ENCODE measurements at regions not wholly inside any gene's neighbourhood (a gene's known extent, or its start where the extent isn't known, plus 50 kb on each side); places are given as distances from the start of the nearest gene placed in this dataset.
"Not testable (repeated sequence)": the region's sequence is repeated elsewhere in the genome, so short reads cannot be mapped to it uniquely, and the experiment has no call there.

DNA sequence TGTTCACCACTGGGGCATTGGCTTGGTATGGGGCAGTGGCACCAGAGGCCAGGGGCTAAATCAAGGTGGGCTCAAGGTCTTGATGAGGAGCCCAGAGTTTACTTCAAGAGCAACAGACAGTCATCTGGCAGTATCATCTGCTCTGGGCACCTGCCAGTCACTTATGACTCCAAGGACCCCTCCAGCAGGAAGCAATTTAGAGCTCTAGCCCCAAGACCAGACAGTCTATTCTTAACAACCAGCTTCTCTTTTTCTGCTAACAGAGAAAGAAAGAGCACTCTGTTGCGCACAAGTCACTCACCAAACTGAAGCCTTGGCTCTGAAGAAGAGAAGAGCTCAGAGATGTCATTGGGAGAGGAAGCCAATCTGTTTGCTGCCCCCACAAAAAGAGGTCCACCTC is 309.2 kb downstream of the HS3ST1 start:
- no peak for DNase-seq

DNA sequence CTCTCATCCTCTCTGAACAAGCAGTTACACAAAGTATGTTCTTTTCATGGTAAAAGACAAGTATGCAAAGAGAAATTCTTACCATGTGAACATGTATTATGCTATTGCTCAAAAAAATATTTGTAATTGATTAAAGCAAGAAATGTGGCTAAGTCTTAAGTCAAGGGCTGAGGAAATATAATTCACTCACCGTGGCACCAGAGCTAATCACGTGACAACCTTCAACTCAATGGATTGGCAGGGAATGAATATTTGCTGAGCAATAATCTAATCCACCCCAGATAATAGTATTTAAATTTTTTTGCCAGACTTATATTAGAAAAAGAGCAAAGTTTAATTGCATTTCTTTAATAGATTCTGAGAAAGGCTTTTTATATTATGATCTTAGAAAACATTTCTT is 310.2 kb downstream of the HS3ST1 start:
- DNase-seq, result no peak

DNA sequence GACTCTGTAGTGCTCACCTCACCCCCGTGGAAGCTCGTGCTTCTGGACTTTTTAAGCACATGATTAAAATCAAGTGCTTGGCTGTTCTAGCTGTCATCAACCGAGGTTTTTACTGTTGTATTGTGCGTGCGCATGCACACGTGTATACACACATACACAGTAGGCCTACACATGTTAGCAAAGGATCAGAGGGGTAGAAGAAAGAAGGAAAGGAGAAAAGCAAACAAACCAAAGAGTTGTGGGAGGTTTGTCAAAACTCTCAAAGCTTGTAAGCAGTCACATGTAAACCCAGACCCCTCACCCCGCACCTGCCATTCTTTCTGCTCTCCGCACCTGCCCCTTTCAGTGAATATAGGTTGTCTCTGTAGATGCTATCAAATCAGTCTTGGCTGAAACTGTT is 311.8 kb downstream of the HS3ST1 start:
- DNase-seq, result no peak

DNA sequence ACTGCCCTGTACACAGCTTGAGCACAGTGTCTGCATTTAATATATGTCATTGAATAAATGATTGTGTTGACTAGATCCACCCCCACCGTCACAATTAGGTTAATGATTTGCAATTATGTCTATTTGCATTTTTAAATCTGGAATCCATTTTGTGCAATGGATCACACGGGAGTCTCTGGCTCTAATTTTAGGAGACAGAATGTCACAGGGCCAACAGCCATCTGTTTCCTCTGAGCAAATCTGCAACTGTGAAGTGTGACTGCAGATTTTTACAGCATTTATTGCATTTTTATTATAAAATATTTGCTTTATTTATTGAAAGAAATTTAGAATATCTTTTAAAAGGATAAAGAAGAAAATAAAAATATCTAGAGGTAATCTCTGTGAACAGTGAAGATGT is 316.8 kb downstream of the HS3ST1 start:
- DNase-seq, result no peak

DNA sequence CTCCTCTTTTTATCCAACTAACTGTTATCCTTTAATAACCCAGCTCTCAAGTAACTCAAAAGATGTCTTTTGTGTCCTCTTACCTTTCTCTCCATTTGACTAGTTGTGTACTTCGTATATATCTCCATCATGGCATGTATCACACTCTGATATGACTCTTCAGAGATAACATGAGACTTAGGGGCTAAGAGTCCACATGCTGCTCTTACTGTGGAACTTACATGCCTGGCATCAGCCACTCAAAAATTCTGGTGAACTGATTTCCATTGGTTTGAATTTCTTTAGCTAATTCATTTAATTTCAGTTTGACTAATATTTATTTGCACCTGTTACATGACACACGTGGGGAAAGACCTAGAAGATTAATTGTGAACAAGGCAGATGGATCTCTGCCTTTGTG is 317.3 kb downstream of the HS3ST1 start:
- no peak for DNase-seq

DNA sequence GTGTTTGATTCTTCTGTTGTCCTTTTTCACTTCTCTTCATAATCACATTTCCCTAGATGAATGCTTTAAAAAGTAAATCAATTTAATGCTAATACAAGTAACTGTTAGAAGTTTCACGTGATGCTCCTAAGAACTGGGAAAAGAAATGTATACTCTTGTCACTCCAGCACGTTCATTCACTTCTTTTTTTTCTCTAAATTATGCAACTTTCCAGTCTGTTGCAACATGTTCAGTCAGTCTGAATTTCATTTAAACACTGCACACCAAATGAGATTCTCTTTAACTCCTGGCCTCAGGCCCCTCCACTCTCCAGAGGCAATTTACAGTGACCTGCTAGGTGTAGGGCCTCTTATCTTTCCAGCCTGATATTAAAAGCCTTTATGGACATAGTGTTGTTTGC is 321.9 kb downstream of the HS3ST1 start:
- no peak for DNase-seq

DNA sequence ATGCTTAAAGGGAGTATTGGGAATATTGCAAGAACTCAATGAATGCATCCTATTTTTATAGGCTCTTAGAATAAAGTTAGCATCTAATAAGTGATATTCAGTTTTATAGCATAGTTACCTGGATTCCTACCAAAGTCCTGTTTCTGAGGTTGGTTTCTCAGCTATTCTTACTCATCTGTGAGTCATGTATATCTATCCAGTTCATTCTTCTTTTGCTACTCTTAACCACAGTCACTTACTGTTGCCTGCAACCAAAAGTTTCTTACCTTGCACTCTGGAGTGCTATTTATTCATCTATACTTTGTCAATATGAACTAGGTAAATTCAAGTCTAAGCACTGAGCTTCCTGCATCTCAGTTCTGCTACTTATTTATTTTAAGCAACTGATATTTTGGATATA is 322.5 kb downstream of the HS3ST1 start:
- DNase-seq, result no peak

DNA sequence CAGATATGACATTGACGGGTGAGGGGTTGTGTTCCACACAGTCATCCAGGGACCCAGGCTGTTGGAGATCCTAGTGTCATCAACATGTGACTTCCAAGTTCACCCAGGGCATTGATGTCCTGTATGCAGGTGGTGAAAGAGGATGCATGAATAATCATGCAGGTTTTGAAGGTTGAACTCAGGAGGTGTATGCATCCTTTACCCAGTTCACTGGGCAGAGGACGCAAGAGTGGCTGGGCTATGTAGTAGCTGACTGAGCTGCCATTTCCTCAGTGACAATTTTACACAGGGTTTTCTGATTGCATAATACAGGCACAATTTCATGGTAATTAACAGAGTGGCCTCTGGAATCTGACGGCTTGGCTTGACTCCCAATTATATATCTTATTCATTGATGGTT is 323.0 kb downstream of the HS3ST1 start:
- no peak for DNase-seq

DNA sequence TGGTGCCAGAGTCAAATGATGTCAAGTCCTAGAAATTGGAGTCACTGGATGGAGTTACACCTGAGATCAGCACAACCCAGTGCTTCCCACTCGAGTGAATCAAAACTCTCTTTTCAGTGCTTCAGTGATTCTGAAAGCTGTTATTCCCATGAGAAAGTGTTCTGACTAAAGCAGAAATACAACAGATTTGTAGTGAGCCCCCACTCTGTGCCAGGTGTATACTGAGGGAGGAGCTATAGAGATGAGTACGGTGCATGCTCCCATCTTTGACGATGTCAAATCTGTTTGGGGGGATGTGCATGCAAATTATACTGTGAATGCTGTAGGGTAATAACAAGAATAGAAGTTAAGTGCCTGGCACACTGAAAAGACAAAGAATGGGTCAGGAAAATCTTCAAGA is 330.2 kb downstream of the HS3ST1 start:
- no peak for DNase-seq

DNA sequence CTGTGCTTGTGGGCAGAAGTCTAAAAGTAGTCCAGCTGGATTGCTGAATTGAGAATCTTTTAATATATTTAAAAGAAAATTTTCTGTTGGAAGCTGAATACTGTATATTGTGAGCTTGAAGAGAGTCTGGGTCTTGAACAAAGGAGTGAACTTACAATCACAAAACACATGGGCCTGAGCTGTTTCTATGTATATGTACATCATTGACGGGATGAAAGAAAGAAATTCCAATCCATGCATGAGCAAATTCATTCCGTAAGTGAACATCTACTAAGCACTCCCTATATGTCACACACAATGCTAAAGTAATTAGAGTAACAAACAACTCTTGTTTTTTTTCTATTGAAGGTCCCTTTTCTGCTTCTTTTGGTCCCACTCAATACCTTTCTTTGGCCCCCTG is 331.0 kb downstream of the HS3ST1 start:
- no peak for DNase-seq

DNA sequence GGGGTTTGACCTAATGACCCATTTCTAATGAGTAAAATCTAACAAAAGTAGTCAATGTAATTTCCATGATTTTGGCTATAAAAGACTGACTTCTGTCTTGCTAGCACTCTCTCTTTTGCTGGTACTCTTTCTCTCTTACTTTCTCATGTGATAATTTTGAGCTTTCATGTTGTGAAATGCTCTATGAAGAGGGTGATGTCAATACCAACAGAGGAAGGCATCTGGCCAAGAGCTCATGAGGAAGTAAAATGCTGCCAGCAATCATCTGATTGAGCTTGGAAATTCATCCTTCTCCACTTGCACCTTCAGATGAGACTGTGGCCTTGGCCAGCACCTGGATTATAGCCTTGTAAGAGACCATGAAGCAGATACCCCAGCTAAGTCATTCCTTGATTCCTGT is 347.7 kb downstream of the HS3ST1 start:
- peak; percentile 43 for DNase-seq

DNA sequence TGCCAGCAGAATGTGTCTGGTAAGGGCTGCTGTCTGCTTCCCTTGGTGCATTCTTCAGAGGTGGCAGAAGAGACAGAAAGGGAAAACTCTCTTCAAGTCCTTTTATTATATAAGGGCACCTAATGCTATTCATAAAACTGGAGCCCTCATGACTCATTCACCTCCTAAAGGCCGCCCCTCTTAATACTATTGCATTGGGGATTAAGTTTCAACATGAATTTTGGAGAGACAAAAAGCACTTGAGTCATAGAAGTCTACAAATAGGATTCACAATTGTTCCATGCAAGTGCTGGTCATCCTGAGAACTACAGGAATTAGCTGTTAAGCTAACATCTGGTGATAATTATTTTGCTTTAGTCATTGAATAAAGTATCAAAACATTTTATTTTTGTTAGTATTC is 349.5 kb downstream of the HS3ST1 start:
- no peak for DNase-seq

DNA sequence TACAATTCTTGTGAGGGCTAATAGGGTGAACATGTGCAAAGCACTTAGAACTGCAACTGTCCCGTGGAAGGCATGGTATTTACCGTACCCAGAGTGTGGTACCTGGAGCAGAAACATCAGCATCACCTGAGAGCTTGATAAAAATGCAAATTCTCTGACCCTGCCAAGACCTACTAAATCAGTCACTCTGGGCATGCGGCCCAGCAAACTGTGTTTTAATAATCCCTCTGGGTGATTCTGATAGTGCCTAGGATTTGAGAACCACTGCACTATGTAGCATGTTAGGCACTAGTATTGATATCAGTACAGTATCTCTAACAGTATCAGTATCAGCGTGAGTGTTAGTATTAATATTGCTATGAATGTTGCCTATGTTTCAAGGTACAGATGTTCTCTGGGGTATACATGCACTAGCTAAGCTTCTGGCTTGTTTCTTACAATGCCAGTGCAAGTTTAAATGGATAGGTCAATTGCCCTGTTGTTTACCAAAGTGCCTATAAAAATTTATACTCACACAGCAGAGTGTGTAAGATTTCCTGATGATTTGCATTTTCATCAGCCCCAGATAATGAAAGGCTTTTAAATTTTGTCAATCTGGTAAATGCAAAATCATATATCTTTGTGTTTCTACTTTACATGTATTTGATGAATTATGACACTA is 354.0 kb downstream of the HS3ST1 start:
- DNase-seq, result no peak

DNA sequence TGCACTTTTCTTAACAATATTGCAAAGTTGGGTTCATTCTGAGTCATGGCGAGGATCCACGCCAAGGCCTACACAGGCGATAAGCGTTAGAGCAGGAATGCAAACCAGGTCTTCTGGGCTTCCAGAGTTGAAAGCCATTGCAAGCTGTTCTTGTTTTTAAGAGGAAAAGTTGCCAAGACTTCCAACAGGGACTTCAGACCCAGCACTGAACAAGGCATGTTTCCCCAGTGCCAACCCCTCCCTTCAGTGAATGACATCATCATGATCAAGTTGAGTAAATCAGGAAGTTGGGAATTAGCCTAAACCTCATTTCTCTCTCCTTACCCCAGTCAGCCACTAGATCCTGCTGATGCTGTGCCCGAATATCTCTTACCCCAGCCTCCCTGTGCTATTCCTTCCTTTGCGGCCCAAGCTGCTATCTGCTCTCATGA is 355.1 kb downstream of the HS3ST1 start:
- no peak for DNase-seq

DNA sequence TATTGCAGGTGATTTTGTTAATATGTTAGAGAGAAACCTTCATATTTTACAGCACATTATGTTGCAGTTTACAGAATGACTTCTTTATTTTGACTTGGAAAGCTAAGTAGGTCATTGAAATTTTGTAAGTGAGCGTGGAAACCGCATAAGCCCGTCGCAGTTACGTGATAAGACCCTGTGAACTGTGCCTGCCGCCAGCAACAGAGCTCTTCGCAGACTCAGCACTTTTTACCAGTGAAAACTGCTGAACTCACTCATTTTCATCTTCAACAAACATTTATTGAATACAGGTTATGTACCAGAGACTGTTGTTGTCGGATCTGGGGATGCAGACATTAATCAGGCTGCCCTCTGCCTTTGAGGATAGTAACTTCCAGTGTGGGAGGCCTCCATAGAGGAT is 355.7 kb downstream of the HS3ST1 start:
- no peak for DNase-seq

DNA sequence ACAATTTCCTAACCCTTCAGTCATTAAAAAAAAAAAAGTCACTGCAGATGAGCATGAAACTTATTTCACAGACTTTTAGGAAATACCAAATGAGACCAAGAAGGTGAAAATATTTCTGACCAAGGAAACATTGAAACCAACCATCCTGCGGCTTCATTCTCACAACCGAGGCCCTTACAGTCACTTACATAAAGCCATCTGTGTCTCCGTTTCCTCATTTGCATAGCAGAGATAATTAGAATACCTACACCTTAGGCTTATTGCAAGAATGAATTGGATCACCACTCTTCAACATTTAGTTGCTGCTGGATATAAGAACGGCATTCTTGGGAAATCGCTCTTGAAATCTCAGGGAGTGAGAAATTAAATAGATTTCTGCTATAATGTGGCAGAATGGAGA is 356.2 kb downstream of the HS3ST1 start:
- no peak for DNase-seq

DNA sequence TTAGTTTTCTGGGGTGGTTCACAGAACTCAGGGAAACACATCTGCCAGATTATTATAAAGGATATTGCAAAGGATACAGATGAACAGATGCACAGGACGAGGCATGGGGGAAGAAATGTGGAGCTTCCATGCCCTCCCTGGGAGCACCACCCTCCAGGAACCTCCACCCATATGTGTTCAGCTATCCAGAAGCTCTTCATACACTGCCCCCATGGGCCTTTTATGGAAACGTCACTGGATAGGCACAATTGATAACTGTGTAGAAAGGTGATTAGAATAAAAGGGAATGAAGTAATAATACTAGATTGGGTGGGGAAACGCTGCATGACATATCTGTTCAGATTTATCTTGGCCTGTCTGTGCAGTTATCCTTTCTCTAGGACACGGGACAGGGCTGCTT is 357.9 kb downstream of the HS3ST1 start:
- DNase-seq, result no peak

DNA sequence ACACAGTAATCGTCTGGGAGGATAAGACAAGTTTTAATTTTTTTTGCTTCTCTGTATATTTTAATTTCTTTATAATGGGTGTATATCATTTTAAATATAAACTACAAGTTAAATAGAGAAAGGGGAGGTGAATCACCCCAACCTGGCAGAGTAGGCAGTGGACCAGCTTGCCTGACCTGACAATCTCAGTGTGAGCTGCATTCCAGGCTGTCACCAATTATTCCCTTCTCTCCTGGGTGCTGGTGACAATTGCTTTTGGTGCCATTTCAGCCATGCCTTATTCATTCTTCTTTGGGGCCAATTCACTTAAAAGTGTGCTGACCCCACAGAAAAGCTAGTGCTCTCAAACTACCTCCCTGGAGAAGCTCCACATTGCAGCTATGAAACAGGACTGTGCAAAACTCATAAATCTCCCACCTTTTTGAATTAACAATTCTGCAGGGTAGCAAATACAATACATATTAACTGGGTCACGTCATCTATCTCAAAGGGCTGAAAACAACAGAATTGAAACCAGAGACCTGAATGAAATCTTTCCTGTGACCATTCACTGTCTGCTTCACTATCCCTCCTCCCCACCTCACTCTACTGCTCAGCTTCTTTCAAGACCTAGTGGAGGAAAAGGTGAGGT is 359.0 kb downstream of the HS3ST1 start:
- no peak for DNase-seq

DNA sequence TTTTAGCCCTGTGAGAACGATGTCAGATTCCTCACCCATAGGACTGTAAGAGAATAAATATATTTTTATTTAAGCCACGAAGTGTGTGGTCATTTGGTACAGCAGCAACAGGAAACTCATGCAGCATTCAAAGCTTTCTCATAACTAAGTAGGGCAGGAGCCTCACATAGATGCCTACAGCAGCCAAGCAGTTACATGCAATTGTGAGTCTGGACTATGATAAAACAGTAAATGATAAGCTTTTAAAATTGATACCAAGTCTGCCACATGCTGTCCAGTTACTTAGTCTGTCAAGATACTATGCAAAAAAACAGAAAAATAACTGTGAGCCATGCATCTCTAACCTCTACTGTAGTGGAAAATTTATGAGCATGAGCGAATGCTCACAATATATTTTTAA is 359.6 kb downstream of the HS3ST1 start:
- DNase-seq, result no peak

DNA sequence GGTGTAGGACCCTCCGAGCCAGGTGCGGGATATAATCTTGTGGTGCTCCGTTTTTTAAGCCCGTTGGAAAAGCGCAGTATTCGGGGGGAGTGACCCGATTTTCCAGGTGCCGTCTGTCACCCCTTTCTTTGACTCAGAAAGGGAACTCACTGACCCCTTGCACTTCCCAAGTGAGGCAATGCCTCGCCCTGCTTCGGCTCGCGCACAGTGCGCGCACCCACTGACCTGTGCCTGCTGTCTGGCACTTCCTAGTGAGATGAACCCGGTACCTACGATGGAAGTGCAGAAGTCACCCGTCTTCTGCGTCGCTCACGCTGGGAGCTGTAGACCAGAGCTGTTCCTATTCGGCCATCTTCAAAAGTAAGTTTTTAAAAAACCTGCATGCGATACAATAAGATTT is 362.1 kb downstream of the HS3ST1 start:
- DNase-seq, result not testable (repeated sequence)

DNA sequence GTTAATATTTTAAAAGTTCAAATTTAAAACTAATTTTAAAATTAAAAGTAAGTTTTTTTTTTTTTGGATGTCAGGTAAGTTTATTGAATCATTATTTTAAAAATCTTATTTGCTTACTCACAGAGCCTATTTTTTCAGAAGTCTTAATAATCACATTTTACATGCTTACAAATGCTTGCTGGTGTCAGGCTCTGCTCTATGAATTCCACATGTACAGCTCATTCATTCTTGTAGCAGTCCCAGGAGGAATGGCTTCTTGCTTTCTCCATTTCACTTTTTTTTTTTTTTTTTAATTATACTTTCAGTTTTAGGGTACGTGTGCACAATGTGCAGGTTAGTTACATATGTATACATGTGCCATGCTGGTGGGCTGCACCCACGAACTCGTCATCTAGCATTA is 368.1 kb downstream of the HS3ST1 start:
- DNase-seq, result not testable (repeated sequence)

DNA sequence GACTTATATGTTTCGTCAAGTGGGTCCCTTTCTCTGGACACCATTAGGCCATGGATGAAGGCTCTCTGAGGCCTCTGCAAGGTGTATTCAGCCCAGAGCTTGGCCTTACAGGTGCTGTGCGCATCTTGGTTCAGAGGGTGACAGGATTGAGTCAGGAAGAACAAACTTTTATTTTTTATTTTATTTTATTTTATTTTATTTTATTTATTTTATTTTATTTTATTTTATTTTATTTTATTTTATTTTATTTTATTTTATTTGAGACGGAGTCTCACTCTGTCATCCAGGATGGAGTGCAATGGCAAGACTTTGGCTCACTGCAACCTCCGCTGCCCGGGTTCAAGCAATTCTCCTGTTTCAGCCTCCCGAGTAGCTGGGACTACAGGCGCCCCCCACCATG is 370.4 kb upstream of the CLNK start:
- DNase-seq, result not testable (repeated sequence)

DNA sequence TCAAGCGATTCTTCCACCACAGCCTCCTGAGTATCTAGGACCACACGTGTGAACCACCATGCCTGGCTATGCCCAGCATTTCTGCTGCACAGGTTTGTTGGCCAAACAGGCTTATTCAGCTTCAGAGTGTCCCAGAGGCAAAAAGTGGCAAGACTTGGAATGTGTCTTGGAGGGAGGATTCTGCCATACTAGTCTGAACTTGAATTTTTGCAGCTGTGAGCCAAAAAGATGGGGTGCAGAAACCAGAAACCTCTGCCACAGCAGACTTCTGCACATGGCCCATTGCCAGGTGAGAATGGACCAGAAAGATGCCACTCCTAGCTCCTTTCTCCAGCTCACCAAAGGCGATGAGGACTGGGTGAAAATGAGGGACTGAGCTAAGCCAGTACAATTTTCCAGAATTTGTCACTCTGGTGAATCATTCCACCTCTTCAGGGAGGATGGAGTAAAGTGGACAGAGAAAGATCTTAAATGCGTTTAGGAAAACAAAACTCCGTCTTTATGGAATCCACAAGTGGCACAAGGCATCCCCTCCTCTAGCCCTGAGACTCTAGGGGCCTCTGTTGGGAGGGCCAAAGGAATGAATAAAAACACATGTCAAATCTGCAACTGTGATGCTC is 369.1 kb upstream of the CLNK start:
- no peak for DNase-seq

DNA sequence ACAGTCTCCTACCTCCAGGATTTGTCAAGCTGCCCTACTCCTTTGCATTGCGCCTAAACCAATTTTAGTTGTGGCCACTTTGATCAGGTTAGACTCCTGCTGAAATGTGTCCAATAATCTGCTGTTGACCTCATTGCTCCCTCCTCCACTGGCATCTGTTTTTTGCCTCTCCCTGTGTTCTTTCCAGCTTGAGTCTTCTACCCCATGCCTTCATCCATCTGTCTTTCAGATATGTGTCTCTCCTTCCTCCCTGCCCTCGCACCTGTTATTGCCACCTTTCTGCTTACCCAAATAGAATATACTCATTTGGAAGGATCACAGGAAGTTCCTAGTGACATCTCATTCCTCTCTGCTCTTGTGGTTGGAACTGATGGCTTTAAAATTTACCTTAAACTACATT is 366.6 kb upstream of the CLNK start:
- DNase-seq, result no peak

DNA sequence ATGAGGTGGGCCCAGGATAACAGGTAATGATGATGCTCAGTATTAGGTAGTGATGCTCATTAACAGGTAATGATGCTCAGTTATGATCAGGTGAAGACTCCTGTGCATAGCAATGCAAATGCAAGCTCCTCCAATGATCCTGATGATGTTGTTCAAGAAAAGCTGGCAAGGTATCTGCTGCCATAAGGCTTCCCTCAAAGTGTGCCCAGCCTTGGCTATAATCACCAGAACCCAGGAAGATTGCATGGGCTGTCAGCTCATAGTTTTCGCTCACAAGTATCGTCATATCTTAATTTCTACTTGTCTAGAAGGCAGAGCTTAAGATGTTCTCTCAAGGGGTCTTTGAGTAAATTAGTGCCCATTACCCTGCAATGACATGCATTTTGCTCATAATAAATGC is 366.2 kb upstream of the CLNK start:
- no peak for DNase-seq

All from NCI-H2029 treated with DMSO at 0.1 percent for 48 hours (cell line).